Loucy (cell line): ENCODE measurements at regions not wholly inside any gene's neighbourhood (a gene's known extent, or its start where the extent isn't known, plus 50 kb on each side); places are given as distances from the start of the nearest gene placed in this dataset.

Experiments
- CTCF ChIP-seq: fragments of 200-600 bp; sonication (generic); conservative IDR thresholded peaks from 2 replicates; pipeline ENCODE4 v1.5.1; 2014; ENCODE audit warnings: mild to moderate bottlenecking, antibody characterized with exemption, low read length
- EZH2phosphoT487 ChIP-seq: fragments of 200-600 bp; IDR thresholded peaks from 2 replicates; pipeline ENCODE4 v1.6.1; 2018; ENCODE audit warnings: antibody characterized with exemption, mild to moderate bottlenecking, moderate library complexity, borderline replicate concordance

GRCh38 chr3:117692416-117692995, 982.9 kb downstream of the TUSC7 start:
- TF ChIP-seq CTCF (no peak), EZH2phosphoT487 (no peak)
